Adrenal gland (tissue), 5 donors: ENCODE measurements at regions not wholly inside any gene's neighbourhood (a gene's known extent, or its start where the extent isn't known, plus 50 kb on each side); places are given as distances from the start of the nearest gene placed in this dataset.

Source experiments
- CTCF ChIP-seq, 6 experiments: fragments of 450-650 bp in 4 of 6; fragments of 200-600 bp in 2 of 6; sonication (generic) in 1 of 6; IDR thresholded peaks; 1 replicate in 5 of 6; 2 replicates in 1 of 6; pipeline versions ENCODE4 v1.5.1 to v1.8.0; 2016 to 2021; ENCODE audit warnings: antibody characterized with exemption in 6 of 6, mild to moderate bottlenecking in 2 of 6, moderate library complexity in 1 of 6
- POLR2A ChIP-seq, 2 donors: fragments of 450-650 bp; IDR thresholded peaks; one replicate each; pipeline ENCODE4 v1.6.1; 2017; ENCODE audit warnings: antibody characterized with exemption in 2 of 2, mild to moderate bottlenecking in 2 of 2, moderate library complexity in 1 of 2
- donor health status: DM: no; HTN: no; CAD: no.

- no peak for TF ChIP-seq CTCF (IDR thresholded peaks at IDR 0.05)
- TF ChIP-seq POLR2A (IDR thresholded peaks at IDR 0.05): no peak
Measured at GRCh38 chr5:171725205-171725601, 60.4 kb upstream of the SMIM23 start.
